ENCODE measurements at regions not wholly inside any gene's neighbourhood (a gene's known extent, or its start where the extent isn't known, plus 50 kb on each side); places are given as distances from the start of the nearest gene placed in this dataset.

- Histone ChIP-seq H3K4me3 (ENCODE audit: insufficient read length, low read depth) (no peak overlapping the region), H3K36me3 (ENCODE audit: insufficient read depth, insufficient read length, low read length) (no peaks in the 10 kb centered on the region), H3K9ac (ENCODE audit: insufficient read length, low read depth) (no peak overlapping the region), H3K9me3 (ENCODE audit: insufficient read depth, low read length) (no peaks in the 10 kb centered on the region), H3K27me3 (ENCODE audit: insufficient read depth, insufficient read length) (no peaks in the 10 kb centered on the region), H3K4me1 (ENCODE audit: insufficient read depth, insufficient read length) (no peaks in the 10 kb centered on the region)
- no peak for TF ChIP-seq SUZ12 (IDR thresholded peaks at IDR 0.05; ENCODE audit: extremely low read depth, insufficient read depth, insufficient read length)
- TF ChIP-seq YY1 (IDR thresholded peaks at IDR 0.05; ENCODE audit: insufficient read depth, insufficient read length), result no peak
- no peak for TF ChIP-seq ZNF274 (IDR thresholded peaks at IDR 0.05; ENCODE audit: low read depth, low read length)
- no peak for DNase-seq (ENCODE audit: low read depth, low spot score)
These were observed 238.8 kb downstream of the BAMBI start for GRCh38 chr10:28915989-28916588.

- TF ChIP-seq ZNF274 (IDR thresholded peaks at IDR 0.05; ENCODE audit: low read depth, low read length) (no peak), YY1 (IDR thresholded peaks at IDR 0.05; ENCODE audit: insufficient read depth, insufficient read length) (no peak), SUZ12 (IDR thresholded peaks at IDR 0.05; ENCODE audit: extremely low read depth, insufficient read depth, insufficient read length) (no peak)
- Histone ChIP-seq H3K36me3 (ENCODE audit: insufficient read depth, insufficient read length, low read length) (no peaks in the 10 kb centered on the region), H3K4me3 (ENCODE audit: insufficient read length, low read depth) (no peak overlapping the region), H3K9ac (ENCODE audit: insufficient read length, low read depth) (no peak overlapping the region), H3K27me3 (ENCODE audit: insufficient read depth, insufficient read length) (no peaks in the 10 kb centered on the region), H3K4me1 (ENCODE audit: insufficient read depth, insufficient read length) (no peaks in the 10 kb centered on the region), H3K9me3 (ENCODE audit: insufficient read depth, low read length) (no peaks in the 10 kb centered on the region; the same call in 1 of the 2 replicates)
- no peak for DNase-seq (ENCODE audit: low read depth, low spot score)
These were observed 242.8 kb downstream of the BAMBI start for GRCh38 chr10:28920091-28920490.

- H3K27me3 ChIP-seq (ENCODE audit: insufficient read depth, insufficient read length), result no peaks in the 10 kb centered on the region
- no peak overlapping the region for H3K4me3 ChIP-seq (ENCODE audit: insufficient read length, low read depth)
- TF ChIP-seq ZNF274 (IDR thresholded peaks at IDR 0.05; ENCODE audit: low read depth, low read length) (no peak), YY1 (IDR thresholded peaks at IDR 0.05; ENCODE audit: insufficient read depth, insufficient read length) (no peak), SUZ12 (IDR thresholded peaks at IDR 0.05; ENCODE audit: extremely low read depth, insufficient read depth, insufficient read length) (no peak)
- peak; percentile 77 for DNase-seq (ENCODE audit: low read depth, low spot score)
- H3K4me1 ChIP-seq (ENCODE audit: insufficient read depth, insufficient read length), result no peaks in the 10 kb centered on the region
- H3K9ac ChIP-seq (ENCODE audit: insufficient read length, low read depth), result no peak overlapping the region
- H3K9me3 ChIP-seq (ENCODE audit: insufficient read depth, low read length), result no peaks in the 10 kb centered on the region; the same call in 1 of the 2 replicates
- H3K36me3 ChIP-seq (ENCODE audit: insufficient read depth, insufficient read length, low read length), result no peaks in the 10 kb centered on the region
These were observed 244.8 kb downstream of the BAMBI start for GRCh38 chr10:28922127-28922526.

DNA sequence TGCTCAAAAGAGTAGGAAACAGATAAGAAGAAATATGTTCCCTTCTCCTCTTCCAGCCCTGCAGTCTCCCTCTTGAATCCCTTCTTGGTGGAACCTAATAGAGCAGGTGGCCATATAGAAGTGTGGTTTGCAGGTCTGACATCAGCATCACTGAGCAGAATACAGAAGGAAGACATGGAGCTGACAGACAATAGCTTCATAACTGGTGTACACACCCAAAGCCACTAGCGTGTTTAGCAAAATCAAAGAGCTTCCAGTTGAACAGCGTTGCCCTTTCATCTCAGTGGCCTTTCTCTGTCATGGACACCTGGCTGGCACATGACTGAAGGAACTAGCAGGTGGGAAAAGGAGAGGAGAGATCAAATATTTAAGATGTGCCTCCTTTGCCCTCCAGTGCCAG, 245.5 kb downstream of the BAMBI start:
- H3K4me1 ChIP-seq (ENCODE audit: insufficient read depth, insufficient read length), result no peaks in the 10 kb centered on the region
- no peak overlapping the region for H3K9ac ChIP-seq (ENCODE audit: insufficient read length, low read depth)
- H3K27me3 ChIP-seq (ENCODE audit: insufficient read depth, insufficient read length), result no peaks in the 10 kb centered on the region
- no peak overlapping the region for H3K4me3 ChIP-seq (ENCODE audit: insufficient read length, low read depth)
- H3K36me3 ChIP-seq (ENCODE audit: insufficient read depth, insufficient read length, low read length), result no peaks in the 10 kb centered on the region
- no peak for DNase-seq (ENCODE audit: low read depth, low spot score)
- no peaks in the 10 kb centered on the region; the same call in 1 of the 2 replicates for H3K9me3 ChIP-seq (ENCODE audit: insufficient read depth, low read length)
- no peak for TF ChIP-seq SUZ12 (IDR thresholded peaks at IDR 0.05; ENCODE audit: extremely low read depth, insufficient read depth, insufficient read length)
- no peak for TF ChIP-seq ZNF274 (IDR thresholded peaks at IDR 0.05; ENCODE audit: low read depth, low read length)
- no peak for TF ChIP-seq YY1 (IDR thresholded peaks at IDR 0.05; ENCODE audit: insufficient read depth, insufficient read length)

- H3K4me3 ChIP-seq (ENCODE audit: insufficient read length, low read depth), result no peak overlapping the region
- no peaks in the 10 kb centered on the region for H3K27me3 ChIP-seq (ENCODE audit: insufficient read depth, insufficient read length)
- H3K9me3 ChIP-seq (ENCODE audit: insufficient read depth, low read length), result no peaks in the 10 kb centered on the region; the same call in 1 of the 2 replicates
- no peak for DNase-seq (ENCODE audit: low read depth, low spot score)
- TF ChIP-seq SUZ12 (IDR thresholded peaks at IDR 0.05; ENCODE audit: extremely low read depth, insufficient read depth, insufficient read length), result no peak
- no peaks in the 10 kb centered on the region for H3K36me3 ChIP-seq (ENCODE audit: insufficient read depth, insufficient read length, low read length)
- H3K9ac ChIP-seq (ENCODE audit: insufficient read length, low read depth), result no peak overlapping the region
- no peaks in the 10 kb centered on the region for H3K4me1 ChIP-seq (ENCODE audit: insufficient read depth, insufficient read length)
These were observed 247.4 kb downstream of the BAMBI start for GRCh38 chr10:28924717-28925116.

GRCh38 chr10:28925121-28925663, 247.9 kb downstream of the BAMBI start:
- Histone ChIP-seq H3K4me1 (ENCODE audit: insufficient read depth, insufficient read length) (no peaks in the 10 kb centered on the region), H3K9me3 (ENCODE audit: insufficient read depth, low read length) (no peaks in the 10 kb centered on the region; the same call in 1 of the 2 replicates), H3K4me3 (ENCODE audit: insufficient read length, low read depth) (no peak overlapping the region), H3K36me3 (ENCODE audit: insufficient read depth, insufficient read length, low read length) (no peaks in the 10 kb centered on the region), H3K27me3 (ENCODE audit: insufficient read depth, insufficient read length) (no peaks in the 10 kb centered on the region), H3K9ac (ENCODE audit: insufficient read length, low read depth) (no peak overlapping the region)
- TF ChIP-seq ZNF274 (IDR thresholded peaks at IDR 0.05; ENCODE audit: low read depth, low read length) (no peak), YY1 (IDR thresholded peaks at IDR 0.05; ENCODE audit: insufficient read depth, insufficient read length) (no peak), SUZ12 (IDR thresholded peaks at IDR 0.05; ENCODE audit: extremely low read depth, insufficient read depth, insufficient read length) (no peak)
- DNase-seq (ENCODE audit: low read depth, low spot score), result no peak

GRCh38 chr10:28926932-28927331, 249.6 kb downstream of the BAMBI start:
- TF ChIP-seq SUZ12 (IDR thresholded peaks at IDR 0.05; ENCODE audit: extremely low read depth, insufficient read depth, insufficient read length), result no peak
- no peak for TF ChIP-seq ZNF274 (IDR thresholded peaks at IDR 0.05; ENCODE audit: low read depth, low read length)
- no peak for TF ChIP-seq YY1 (IDR thresholded peaks at IDR 0.05; ENCODE audit: insufficient read depth, insufficient read length)
- Histone ChIP-seq H3K9ac (ENCODE audit: insufficient read length, low read depth) (no peak overlapping the region), H3K27me3 (ENCODE audit: insufficient read depth, insufficient read length) (no peaks in the 10 kb centered on the region), H3K9me3 (ENCODE audit: insufficient read depth, low read length) (no peaks in the 10 kb centered on the region; the same call in 1 of the 2 replicates), H3K4me1 (ENCODE audit: insufficient read depth, insufficient read length) (no peaks in the 10 kb centered on the region), H3K4me3 (ENCODE audit: insufficient read length, low read depth) (no peak overlapping the region), H3K36me3 (ENCODE audit: insufficient read depth, insufficient read length, low read length) (no peaks in the 10 kb centered on the region)
- no peak for DNase-seq (ENCODE audit: low read depth, low spot score)
